HG03135 (cell line): ENCODE measurements at regions not wholly inside any gene's neighbourhood (a gene's known extent, or its start where the extent isn't known, plus 50 kb on each side); places are given as distances from the start of the nearest gene placed in this dataset.

ENCODE experiments used
- ATAC-seq: cut with Tn5 transposase; IDR thresholded peaks from one replicate; pipeline ENCODE4 v1.9.1; 2021; ENCODE audit warnings: mild to moderate bottlenecking, moderate library complexity; ENCODE audit not compliant: unreplicated experiment

DNA sequence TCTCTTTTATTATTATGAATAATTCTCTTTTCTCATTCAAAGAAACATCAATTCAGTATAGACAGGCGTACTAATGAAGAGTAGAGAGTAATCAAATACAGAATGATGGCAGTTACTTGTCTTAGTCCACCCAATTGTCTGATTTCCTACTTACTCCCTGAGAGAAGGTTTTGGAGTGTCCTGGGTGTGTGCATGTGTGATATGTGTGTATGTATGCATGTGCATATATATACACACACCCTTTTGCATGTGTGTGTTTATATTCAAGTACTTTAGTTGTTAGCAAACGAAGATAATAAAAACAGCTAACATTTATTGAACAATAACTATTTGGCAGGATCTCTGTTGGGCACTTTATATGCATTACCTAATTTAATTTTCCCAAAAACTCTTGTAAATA is 63.2 kb upstream of the CCDC190 start:
- no peak for ATAC-seq

DNA sequence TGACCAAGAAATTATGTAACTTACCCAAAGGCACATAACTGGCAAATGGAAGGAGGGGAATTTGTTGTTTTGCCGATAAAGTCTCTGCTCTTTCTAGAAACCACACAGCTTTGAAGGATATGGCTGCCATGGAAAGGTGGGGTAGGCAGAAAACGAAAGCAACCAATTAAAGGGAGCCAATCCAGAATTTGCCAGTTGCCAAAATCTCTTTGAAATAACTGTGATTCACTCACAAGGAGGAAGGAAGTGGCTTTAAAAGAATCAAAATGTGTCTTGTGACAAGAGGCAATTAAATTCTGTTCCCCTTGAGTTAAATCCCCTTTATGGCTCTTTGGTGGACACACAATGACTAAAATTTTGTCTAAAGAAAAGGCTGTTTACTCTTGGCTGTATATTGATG is 61.2 kb upstream of the CCDC190 start:
- no peak for ATAC-seq

DNA sequence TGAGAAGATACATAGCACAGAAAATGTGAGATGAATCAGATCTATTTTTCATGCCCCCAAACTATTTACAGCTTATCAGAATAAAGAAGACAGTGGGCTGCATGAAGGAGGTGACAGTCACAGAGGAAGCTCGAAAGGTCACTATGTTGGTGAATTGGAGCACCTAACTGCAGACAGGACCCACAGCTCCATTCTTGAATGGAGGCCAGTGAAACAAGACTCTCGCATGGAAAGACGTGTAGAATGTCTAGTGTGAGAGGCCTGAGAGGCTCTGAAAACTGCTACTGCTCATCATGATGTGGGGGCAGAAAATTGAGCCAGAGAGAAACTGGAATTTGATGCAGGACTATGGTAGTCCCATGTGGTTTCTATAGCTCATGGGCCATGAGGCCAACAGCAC is 60.3 kb upstream of the CCDC190 start:
- no peak for ATAC-seq

GRCh38 chr1:162919034-162919433 is 58.1 kb upstream of the CCDC190 start:
- no peak for ATAC-seq

DNA sequence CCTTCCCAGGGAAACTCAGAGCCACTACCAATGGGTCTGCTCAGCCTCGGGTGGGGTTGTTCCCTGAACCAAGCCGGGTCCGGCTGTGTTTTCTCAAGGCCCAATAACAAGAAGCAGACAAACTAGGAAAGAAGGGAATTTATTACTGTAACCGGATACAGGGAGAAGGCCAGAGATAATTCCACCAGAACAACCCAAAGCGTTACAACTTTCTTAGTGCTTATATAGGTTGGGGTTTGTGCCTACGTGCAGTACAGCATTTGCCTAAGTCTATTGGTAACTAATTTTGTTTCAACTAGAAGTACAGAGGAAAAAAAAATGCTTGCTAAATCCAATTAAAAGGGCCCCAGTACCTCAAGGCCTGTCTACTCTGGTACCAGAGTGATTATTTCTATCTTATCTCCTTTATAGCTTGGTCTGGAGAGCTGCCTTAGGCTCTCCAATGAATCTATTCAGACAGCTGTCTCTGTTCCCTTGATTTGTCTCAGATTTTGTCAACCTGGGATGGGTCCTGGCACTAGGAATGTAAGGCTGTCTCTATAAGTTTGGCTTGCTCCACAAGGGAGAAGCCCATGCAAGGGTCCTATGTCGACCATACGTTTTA is 57.3 kb upstream of the CCDC190 start:
- ATAC-seq, result no peak

GRCh38 chr1:162916821-162917613 is 56.0 kb upstream of the CCDC190 start:
- no peak for ATAC-seq

- ATAC-seq, result no peak
These were observed 55.4 kb upstream of the CCDC190 start for GRCh38 chr1:162916407-162916806.

DNA sequence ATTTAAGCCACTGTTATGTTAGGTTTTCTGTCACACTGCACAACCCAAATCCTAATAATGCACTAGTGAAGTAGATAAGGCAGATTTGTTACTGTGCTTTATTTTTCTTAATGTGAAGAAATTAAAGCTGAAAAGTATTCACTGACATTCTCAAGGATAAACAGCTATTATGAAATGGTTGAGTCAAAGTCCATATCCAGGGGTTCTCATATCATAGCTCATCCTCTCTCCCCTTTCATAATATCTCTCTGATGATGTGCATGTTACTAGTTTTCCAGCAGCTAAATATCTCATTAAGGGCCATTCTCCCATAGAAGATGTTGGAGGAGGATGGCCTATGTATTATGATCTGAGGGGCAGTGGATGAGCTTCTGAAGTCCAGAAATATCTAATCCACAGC is 53.6 kb upstream of the CCDC190 start:
- no peak for ATAC-seq

DNA sequence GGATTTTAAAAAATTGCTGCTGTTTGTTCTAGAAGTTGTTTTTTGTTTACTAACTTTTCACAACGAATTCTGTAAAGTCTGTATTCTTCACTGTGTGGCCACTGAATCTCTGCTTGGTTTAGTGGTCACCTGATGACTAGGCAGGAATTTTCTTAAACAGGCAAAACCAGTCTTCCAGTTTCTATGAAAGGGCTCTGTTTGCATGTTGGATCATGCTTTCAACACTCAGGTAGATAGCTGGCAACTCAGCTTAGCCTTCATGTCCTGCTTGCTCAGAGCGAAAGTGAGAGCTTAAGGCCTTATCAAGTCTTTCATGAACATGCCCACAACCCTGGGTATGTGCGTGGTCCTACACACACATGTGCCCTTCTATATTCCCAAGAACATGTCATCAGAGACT is 52.4 kb upstream of the CCDC190 start:
- no peak for ATAC-seq

DNA sequence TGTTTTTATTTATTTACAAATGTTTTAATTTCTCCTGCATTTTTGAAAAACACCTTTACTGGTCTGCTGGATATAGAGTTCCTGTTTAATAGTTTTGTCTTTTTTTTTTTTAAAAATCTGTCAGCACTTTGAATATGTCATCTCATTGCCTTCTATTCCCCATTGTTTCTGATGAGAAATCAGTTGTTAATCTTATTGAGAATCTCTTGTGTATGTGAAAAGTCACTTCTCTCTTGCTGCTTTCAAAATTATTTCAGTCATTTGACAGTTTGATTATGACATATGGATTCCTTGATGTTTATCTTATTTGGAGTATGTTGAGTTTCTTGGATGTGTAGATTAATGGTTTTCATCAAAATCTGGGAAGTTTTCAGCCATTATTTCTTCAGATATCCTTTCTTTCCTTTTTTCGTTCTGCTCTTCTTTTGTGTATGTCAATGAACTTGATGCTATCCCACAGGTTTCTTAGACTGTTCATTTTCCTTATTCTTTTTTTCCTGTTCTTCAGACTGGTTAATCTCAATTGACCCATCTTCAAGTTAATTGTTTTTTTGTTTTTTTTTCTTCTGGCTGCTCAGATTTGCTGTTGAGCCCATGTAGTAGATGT is 51.2 kb upstream of the CCDC190 start:
- ATAC-seq, result no peak
